ENCODE measurements at regions not wholly inside any gene's neighbourhood (a gene's known extent, or its start where the extent isn't known, plus 50 kb on each side); places are given as distances from the start of the nearest gene placed in this dataset.

GRCh38 chr6:16901782-16902181 is 140.5 kb upstream of the ATXN1 start:
- no peak for TF ChIP-seq POLR2A (IDR thresholded peaks at IDR 0.05; ENCODE audit: low read length)
- TF ChIP-seq GATA1 (IDR thresholded peaks at IDR 0.05; ENCODE audit: low read depth, low read length) = no peak

All from erythroblast (primary cell).